ENCODE measurements at regions not wholly inside any gene's neighbourhood (a gene's known extent, or its start where the extent isn't known, plus 50 kb on each side); places are given as distances from the start of the nearest gene placed in this dataset.
"Not testable (repeated sequence)": the region's sequence is repeated elsewhere in the genome, so short reads cannot be mapped to it uniquely, and the experiment has no call there.

- H3K9me3 ChIP-seq, result no peaks in the 10 kb centered on the region
- peak; percentile 9 for DNase-seq
- intact Hi-C loops (cut with DNase I; ENCODE audit: low total_unique reads), result no loop called here
- H3K27ac ChIP-seq, result no peak overlapping the region
- H3K4me1 ChIP-seq, result no peaks in the 10 kb centered on the region
- no peaks in the 10 kb centered on the region for H3K27me3 ChIP-seq
- no peaks in the 10 kb centered on the region for H3K36me3 ChIP-seq (ENCODE audit: low read depth, missing control alignments)
- WGBS, 2 donors, result 93 to 94% methylated on average over 4 of the region's 4 CpGs
- no peak overlapping the region for H3K4me3 ChIP-seq
- no peak for TF ChIP-seq POLR2A (IDR thresholded peaks at IDR 0.05)
- TF ChIP-seq, protein P1, sequence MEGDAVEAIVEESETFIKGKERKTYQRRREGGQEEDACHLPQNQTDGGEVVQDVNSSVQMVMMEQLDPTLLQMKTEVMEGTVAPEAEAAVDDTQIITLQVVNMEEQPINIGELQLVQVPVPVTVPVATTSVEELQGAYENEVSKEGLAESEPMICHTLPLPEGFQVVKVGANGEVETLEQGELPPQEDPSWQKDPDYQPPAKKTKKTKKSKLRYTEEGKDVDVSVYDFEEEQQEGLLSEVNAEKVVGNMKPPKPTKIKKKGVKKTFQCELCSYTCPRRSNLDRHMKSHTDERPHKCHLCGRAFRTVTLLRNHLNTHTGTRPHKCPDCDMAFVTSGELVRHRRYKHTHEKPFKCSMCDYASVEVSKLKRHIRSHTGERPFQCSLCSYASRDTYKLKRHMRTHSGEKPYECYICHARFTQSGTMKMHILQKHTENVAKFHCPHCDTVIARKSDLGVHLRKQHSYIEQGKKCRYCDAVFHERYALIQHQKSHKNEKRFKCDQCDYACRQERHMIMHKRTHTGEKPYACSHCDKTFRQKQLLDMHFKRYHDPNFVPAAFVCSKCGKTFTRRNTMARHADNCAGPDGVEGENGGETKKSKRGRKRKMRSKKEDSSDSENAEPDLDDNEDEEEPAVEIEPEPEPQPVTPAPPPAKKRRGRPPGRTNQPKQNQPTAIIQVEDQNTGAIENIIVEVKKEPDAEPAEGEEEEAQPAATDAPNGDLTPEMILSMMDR (IDR thresholded peaks at IDR 0.05), result no peak
Measured at GRCh38 chr3:127438371-127438770, 150.5 kb upstream of the PRR20G start.

DNA sequence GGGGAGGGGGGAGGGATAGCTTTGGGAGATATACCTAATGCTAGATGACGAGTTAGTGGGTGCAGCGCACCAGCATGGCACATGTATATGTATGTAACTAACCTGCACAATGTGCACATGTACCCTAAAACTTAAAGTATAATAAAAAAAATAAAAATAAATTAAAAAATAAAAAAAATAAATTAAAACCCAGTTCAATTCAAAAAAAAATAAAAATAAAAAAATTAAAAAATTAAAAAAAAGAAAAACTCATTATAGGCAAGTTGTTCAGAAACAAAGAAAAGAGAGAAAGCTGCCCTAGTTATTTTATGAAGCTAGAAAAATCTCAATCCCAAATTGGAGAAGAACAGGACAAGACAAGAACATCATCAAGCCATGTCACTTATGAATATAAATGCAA is 147.5 kb upstream of the PRR20G start:
- intact Hi-C loops (cut with DNase I; ENCODE audit: low total_unique reads); H3K27me3 ChIP-seq; H3K4me3 ChIP-seq; H3K4me1 ChIP-seq; H3K36me3 ChIP-seq (ENCODE audit: low read depth, missing control alignments); DNase-seq; H3K9me3 ChIP-seq; H3K27ac ChIP-seq: not testable (repeated sequence)
- 93 to 94% methylated on average over 2 of the region's 2 CpGs for WGBS, 2 donors

- Histone ChIP-seq H3K27me3 (no peaks in the 10 kb centered on the region), H3K4me1 (no peaks in the 10 kb centered on the region), H3K36me3 (ENCODE audit: low read depth, missing control alignments) (no peaks in the 10 kb centered on the region), H3K27ac (no peak overlapping the region), H3K4me3 (no peak overlapping the region), H3K9me3 (no peaks in the 10 kb centered on the region)
- WGBS, 2 donors, result 29 to 37% methylated on average over 6 of the region's 6 CpGs
- TF ChIP-seq POLR2A (IDR thresholded peaks at IDR 0.05), result no peak
- TF ChIP-seq, protein P1 (IDR thresholded peaks at IDR 0.05), result no peak
- intact Hi-C loops (cut with DNase I; ENCODE audit: low total_unique reads), result no loop called here
- DNase-seq, result peak; percentile 76
Measured at GRCh38 chr3:127431066-127431465, 143.2 kb upstream of the PRR20G start.

- H3K27me3 ChIP-seq, result no peaks in the 10 kb centered on the region
- no peaks in the 10 kb centered on the region for H3K4me1 ChIP-seq
Measured at GRCh38 chr3:127428344-127428997, 140.6 kb upstream of the PRR20G start.

GRCh38 chr3:127427666-127428065 is 139.8 kb upstream of the PRR20G start:
- Histone ChIP-seq H3K4me1 (no peaks in the 10 kb centered on the region), H3K36me3 (ENCODE audit: low read depth, missing control alignments) (no peaks in the 10 kb centered on the region), H3K27ac (no peak overlapping the region), H3K4me3 (no peak overlapping the region), H3K9me3 (no peaks in the 10 kb centered on the region), H3K27me3 (no peaks in the 10 kb centered on the region)
- no peak for TF ChIP-seq POLR2A (IDR thresholded peaks at IDR 0.05)
- TF ChIP-seq, protein P1 (IDR thresholded peaks at IDR 0.05), result no peak
- intact Hi-C loops (cut with DNase I; ENCODE audit: low total_unique reads), result no loop called here
- peak; percentile 0 for DNase-seq
- 84 to 86% methylated on average over 8 of the region's 8 CpGs for WGBS, 2 donors

More at GRCh38 chr3:127428344-127428997, 140.6 kb upstream of the PRR20G start:
- Histone ChIP-seq H3K9me3 (no peaks in the 10 kb centered on the region), H3K4me3 (no peak overlapping the region), H3K27ac (no peak overlapping the region), H3K36me3 (ENCODE audit: low read depth, missing control alignments) (no peaks in the 10 kb centered on the region)
- intact Hi-C loops (cut with DNase I; ENCODE audit: low total_unique reads), result no loop called here
- TF ChIP-seq POLR2A (IDR thresholded peaks at IDR 0.05), result no peak
- TF ChIP-seq, protein P1 (IDR thresholded peaks at IDR 0.05), result no peak
- DNase-seq, result peak; percentile 16
- 73 to 87% methylated on average over 2 of the region's 2 CpGs for WGBS, 2 donors

Measured in testis (tissue), 2 donors.